Ascending aorta (tissue), 2 donors: ENCODE measurements at regions not wholly inside any gene's neighbourhood (a gene's known extent, or its start where the extent isn't known, plus 50 kb on each side); places are given as distances from the start of the nearest gene placed in this dataset.

Source experiments
- DNase-seq, 2 donors: peaks; one replicate each; pipeline ENCODE4 v3.0.0-alpha.2; 2019; ENCODE audit warnings: low spot score in 2 of 2
- H3K27ac ChIP-seq, 2 donors: fragments of 200-600 bp; sonication (generic); one replicate each; pipeline ENCODE4 v1.5.1; 2016 to 2017; ENCODE audit warnings: mild to moderate bottlenecking in 1 of 2
- H3K27me3 ChIP-seq: fragments of 200-600 bp; sonication (generic); one replicate; pipeline ENCODE4 v1.5.1; 2017
- H3K36me3 ChIP-seq, 2 donors: fragments of 200-600 bp; sonication (generic); one replicate each; pipeline ENCODE4 v1.5.1; 2016
- H3K4me1 ChIP-seq, 2 donors: fragments of 200-600 bp; sonication (generic); one replicate each; pipeline ENCODE4 v1.5.1; 2016 to 2017; ENCODE audit warnings: mild to moderate bottlenecking in 1 of 2
- H3K4me3 ChIP-seq, 2 donors: fragments of 200-600 bp; sonication (generic); one replicate each; pipeline ENCODE4 v1.5.1; 2016 to 2017; ENCODE audit warnings: mild to moderate bottlenecking in 1 of 2
- H3K9me3 ChIP-seq, 2 donors: fragments of 200-600 bp; sonication (generic); one replicate each; pipeline ENCODE4 v1.5.1; 2016
- intact Hi-C: fragments of 100-400 bp; cut with DNase I; formaldehyde crosslinking; loops from one replicate; pipeline ENCODE4 v1.15.1; 2023
- TF ChIP-seq, protein P1 (sequence below), 3 experiments: fragments of 200-600 bp in 2 of 3; fragments of 450-650 bp in 1 of 3; sonication (generic) in 2 of 3; IDR thresholded peaks; one replicate each; pipeline ENCODE4 v1.5.1; 2016 to 2019; ENCODE audit warnings: antibody characterized with exemption in 3 of 3, mild to moderate bottlenecking in 1 of 3, moderate library complexity in 1 of 3

- DNase-seq, result no peak
Observed at GRCh38 chr16:73166441-73166851, 118.5 kb upstream of the ZFHX3 start.

DNA sequence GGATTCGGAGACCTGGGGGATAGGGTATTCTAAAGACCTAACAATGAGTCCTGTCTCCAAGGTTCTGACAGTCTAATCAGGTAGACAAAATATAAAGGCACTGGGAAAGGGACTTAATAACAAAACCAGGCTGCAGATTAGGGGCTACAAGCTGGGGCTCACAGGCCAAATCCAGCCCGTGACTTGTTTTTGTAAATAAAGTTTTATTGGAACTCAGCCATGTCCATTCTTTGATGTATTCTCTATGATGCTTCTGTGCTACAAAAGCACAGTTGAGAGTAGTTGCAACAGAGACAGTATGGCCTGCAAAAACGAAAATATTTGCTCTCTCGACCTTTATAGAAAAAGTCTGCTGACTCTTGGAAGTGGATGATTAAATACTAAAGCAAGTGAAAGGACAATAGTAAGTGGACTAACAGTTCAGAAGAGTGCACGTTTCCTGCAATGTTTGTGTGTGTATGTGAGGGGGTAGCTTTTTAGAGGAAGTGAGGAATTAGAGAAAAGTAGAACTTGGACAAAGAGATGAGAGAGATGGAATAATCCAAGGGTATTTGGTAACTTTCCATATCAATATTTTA is 115.4 kb upstream of the ZFHX3 start:
- TF ChIP-seq, protein P1, sequence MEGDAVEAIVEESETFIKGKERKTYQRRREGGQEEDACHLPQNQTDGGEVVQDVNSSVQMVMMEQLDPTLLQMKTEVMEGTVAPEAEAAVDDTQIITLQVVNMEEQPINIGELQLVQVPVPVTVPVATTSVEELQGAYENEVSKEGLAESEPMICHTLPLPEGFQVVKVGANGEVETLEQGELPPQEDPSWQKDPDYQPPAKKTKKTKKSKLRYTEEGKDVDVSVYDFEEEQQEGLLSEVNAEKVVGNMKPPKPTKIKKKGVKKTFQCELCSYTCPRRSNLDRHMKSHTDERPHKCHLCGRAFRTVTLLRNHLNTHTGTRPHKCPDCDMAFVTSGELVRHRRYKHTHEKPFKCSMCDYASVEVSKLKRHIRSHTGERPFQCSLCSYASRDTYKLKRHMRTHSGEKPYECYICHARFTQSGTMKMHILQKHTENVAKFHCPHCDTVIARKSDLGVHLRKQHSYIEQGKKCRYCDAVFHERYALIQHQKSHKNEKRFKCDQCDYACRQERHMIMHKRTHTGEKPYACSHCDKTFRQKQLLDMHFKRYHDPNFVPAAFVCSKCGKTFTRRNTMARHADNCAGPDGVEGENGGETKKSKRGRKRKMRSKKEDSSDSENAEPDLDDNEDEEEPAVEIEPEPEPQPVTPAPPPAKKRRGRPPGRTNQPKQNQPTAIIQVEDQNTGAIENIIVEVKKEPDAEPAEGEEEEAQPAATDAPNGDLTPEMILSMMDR (IDR thresholded peaks at IDR 0.05), result no peak
- intact Hi-C loops, result no loop called here
- no peaks in the 10 kb centered on the region for H3K27me3 ChIP-seq
- no peak overlapping the region for H3K4me3 ChIP-seq
- no peaks in the 10 kb centered on the region for H3K9me3 ChIP-seq
- H3K4me1 ChIP-seq, result peaks cover 0 to 5% of the 10 kb centered on the region in 2 donors
- DNase-seq, result no peak
- no peak overlapping the region for H3K27ac ChIP-seq
- no peaks in the 10 kb centered on the region for H3K36me3 ChIP-seq

More at GRCh38 chr16:73166441-73166851, 118.5 kb upstream of the ZFHX3 start:
- H3K36me3 ChIP-seq, result no peaks in the 10 kb centered on the region
- peak overlapping the region; percentile 78 to 86 for H3K27ac ChIP-seq
- H3K9me3 ChIP-seq, result no peaks in the 10 kb centered on the region
- TF ChIP-seq, protein P1 (IDR thresholded peaks at IDR 0.05), result no peak
- peaks cover 0 to 5% of the 10 kb centered on the region in 2 donors for H3K4me1 ChIP-seq
- no peaks in the 10 kb centered on the region for H3K27me3 ChIP-seq
- peak overlapping the region; percentile 43 to 48 for H3K4me3 ChIP-seq
- intact Hi-C loops, result loop anchor here (2.0 kb wide), 1 partner anchor 22 kb away; no protein-coding TSS in a partner anchor

- intact Hi-C loops, result no loop called here
- DNase-seq, result no peak
- no peaks in the 10 kb centered on the region for H3K9me3 ChIP-seq
- TF ChIP-seq, protein P1 (IDR thresholded peaks at IDR 0.05), result no peak
- no peaks in the 10 kb centered on the region for H3K27me3 ChIP-seq
- H3K36me3 ChIP-seq, result no peaks in the 10 kb centered on the region
- H3K4me1 ChIP-seq, result peaks cover 0 to 5% of the 10 kb centered on the region in 2 donors
- no peak overlapping the region for H3K4me3 ChIP-seq
- no peak overlapping the region for H3K27ac ChIP-seq
Observed at GRCh38 chr16:73161977-73162376, 114.0 kb upstream of the ZFHX3 start.

GRCh38 chr16:73159296-73159695 is 111.4 kb upstream of the ZFHX3 start:
- no peak overlapping the region for H3K27ac ChIP-seq
- no peaks in the 10 kb centered on the region for H3K9me3 ChIP-seq
- intact Hi-C loops, result no loop called here
- TF ChIP-seq, protein P1 (IDR thresholded peaks at IDR 0.05), result no peak
- no peak for DNase-seq
- no peak overlapping the region for H3K4me3 ChIP-seq
- H3K27me3 ChIP-seq, result no peaks in the 10 kb centered on the region
- no peaks in the 10 kb centered on the region for H3K36me3 ChIP-seq
- no peaks in the 10 kb centered on the region for H3K4me1 ChIP-seq

DNA sequence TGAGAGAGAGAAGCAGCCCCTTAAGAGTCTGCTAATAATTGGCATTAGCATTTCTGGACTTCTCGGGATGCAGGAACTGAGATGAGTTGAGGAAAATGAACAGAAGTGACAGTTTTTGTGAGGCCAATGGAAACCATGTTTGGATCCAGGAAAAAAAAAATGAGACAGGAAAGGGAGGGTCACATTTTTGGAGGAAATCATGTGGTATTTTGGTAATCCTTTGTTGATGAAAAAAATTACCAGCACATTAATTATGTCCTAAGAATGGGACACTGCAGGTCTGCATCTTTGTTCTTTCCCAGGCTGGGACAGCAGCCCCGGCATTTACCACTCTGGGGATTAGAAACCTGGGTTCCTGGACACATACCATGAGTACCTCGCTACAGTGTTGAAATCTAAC is 109.9 kb upstream of the ZFHX3 start:
- DNase-seq, result no peak
- TF ChIP-seq, protein P1 (IDR thresholded peaks at IDR 0.05), result no peak
- Histone ChIP-seq H3K4me1 (no peaks in the 10 kb centered on the region), H3K9me3 (no peaks in the 10 kb centered on the region), H3K36me3 (no peaks in the 10 kb centered on the region), H3K4me3 (no peak overlapping the region), H3K27me3 (no peaks in the 10 kb centered on the region), H3K27ac (peak overlapping the region; percentile 13 to 44)
- intact Hi-C loops, result no loop called here
